ENCODE measurements at regions not wholly inside any gene's neighbourhood (a gene's known extent, or its start where the extent isn't known, plus 50 kb on each side); places are given as distances from the start of the nearest gene placed in this dataset.

DNA sequence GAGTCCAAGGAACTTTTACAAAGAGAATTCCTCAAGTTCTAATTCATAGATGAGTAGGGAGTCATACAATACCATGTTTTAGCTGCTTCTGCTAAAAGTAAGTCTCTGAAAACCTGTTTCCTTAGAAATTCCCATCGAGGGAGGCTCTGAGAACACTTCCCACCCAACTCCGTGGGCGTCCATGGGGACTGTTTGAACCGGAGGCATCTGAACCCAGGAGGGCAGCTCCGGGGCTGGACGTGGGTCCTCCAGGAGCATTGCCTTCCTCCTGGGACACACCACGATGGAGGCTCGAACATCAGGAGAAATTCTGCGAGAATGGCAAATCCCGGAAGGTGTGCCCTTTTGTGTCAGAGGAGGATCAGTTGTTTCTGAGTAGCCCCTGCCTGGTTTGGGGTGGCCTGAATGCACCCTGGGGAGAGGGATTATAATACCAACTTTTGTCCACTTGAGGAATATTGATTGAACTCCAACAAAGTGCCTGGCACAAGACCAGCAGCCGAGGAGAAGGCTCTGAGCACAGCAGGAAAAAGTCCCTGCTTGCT is 327.5 kb upstream of the SALL3 start:
- TF ChIP-seq, protein P1, sequence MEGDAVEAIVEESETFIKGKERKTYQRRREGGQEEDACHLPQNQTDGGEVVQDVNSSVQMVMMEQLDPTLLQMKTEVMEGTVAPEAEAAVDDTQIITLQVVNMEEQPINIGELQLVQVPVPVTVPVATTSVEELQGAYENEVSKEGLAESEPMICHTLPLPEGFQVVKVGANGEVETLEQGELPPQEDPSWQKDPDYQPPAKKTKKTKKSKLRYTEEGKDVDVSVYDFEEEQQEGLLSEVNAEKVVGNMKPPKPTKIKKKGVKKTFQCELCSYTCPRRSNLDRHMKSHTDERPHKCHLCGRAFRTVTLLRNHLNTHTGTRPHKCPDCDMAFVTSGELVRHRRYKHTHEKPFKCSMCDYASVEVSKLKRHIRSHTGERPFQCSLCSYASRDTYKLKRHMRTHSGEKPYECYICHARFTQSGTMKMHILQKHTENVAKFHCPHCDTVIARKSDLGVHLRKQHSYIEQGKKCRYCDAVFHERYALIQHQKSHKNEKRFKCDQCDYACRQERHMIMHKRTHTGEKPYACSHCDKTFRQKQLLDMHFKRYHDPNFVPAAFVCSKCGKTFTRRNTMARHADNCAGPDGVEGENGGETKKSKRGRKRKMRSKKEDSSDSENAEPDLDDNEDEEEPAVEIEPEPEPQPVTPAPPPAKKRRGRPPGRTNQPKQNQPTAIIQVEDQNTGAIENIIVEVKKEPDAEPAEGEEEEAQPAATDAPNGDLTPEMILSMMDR (IDR thresholded peaks at IDR 0.05): no peak
- TF ChIP-seq POLR2AphosphoS5 (IDR thresholded peaks at IDR 0.05) (no peak), POLR2A (IDR thresholded peaks at IDR 0.05) (no peak), EP300 (IDR thresholded peaks at IDR 0.05; ENCODE audit: low read depth) (no peak)
